ENCODE measurements at regions not wholly inside any gene's neighbourhood (a gene's known extent, or its start where the extent isn't known, plus 50 kb on each side); places are given as distances from the start of the nearest gene placed in this dataset.

GRCh38 chr18:25724121-25724520 lies 366.3 kb downstream of the SS18 start:
- DNase-seq (ENCODE audit: low spot score) = no peak

- DNase-seq (ENCODE audit: low spot score) = no peak
Measured at GRCh38 chr18:25713103-25713502, 361.1 kb upstream of the ZNF521 start.

DNA sequence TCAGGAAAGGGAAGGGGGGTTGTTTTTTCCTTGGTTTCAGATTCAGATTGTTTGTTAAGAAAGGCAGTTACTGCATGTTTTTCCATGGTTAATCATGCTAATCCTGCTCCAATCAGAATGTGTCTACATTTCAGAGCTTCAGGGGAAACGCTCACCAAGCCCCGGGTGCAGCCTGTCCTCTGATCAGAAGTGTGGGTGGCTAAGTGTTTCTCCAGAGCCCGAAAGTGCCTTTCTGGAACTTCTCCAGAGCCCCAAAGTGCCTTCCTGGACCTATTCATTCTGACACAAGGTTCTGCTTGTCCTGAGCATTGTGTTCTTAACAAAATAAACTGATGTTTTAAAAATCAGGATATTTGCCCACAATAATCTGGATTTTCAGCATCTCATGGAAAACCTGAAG lies 359.0 kb upstream of the ZNF521 start:
- no peak for DNase-seq (ENCODE audit: low spot score)

- DNase-seq (ENCODE audit: low spot score) = no peak
Measured at GRCh38 chr18:25705650-25706049, 353.7 kb upstream of the ZNF521 start.

- no peak for DNase-seq (ENCODE audit: low spot score)
Measured at GRCh38 chr18:25704494-25704893, 352.5 kb upstream of the ZNF521 start.

DNA sequence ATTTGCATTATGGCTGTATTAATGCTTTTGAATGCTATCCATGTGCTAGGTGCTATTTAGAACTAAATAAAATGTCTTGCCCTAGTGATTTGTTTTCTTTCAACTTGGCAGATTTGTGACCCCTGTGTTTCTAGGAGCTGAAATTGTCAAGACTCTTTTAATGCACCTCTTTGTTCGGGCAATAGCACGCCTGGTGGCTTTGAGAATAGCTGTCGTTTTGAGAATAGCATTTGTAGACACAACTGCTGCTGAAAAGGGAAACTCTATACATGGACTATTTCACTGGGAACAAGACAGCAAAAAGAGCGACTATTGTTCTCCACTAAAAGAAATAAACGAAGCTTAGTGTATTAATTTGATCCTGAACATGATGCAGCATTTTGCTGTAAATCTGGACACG lies 352.1 kb upstream of the ZNF521 start:
- no peak for DNase-seq (ENCODE audit: low spot score)

DNA sequence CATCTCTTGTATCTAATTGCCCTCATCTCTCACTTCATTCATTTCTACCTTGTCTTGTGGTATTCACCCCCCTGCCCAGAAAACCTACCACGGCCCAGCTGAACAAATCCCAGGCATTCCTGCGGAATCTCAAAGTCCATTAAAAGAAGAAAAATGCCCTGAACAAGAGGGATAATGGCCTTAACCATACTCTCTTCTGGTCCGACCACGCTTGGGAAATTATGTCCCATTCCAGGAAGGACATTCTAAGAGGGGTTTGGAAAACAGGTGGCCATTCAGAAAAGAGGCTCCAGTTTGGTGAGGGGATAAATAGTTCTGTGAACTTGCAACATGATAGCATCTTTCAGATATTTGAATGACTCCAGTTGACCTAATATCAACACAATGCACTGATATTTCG lies 349.9 kb upstream of the ZNF521 start:
- DNase-seq (ENCODE audit: low spot score) = no peak

DNA sequence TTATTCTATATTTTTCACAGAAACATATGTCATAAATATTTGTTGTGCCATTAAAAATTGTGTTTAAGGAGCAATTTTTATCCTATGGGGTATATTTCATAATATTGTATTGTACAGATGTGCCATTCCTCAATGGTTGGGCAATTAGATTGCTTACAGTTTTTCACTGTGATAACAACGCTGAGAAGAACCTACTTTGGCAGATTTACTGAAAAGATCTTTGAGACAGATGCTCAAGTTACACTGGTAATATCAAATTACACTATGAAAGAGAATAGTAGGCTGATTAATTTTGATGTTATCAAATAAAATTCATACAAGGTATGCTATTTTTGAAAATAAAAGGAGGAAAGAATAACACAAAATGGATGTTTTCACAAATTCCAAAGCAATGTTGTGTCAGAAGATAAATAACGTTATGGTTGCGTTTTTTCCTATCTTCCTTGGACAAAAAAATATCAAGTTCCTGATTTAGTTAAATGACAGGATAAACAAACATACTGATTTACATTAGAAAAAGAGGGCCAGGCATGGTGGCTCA lies 335.1 kb upstream of the ZNF521 start:
- DNase-seq (ENCODE audit: low spot score) = no peak

DNA sequence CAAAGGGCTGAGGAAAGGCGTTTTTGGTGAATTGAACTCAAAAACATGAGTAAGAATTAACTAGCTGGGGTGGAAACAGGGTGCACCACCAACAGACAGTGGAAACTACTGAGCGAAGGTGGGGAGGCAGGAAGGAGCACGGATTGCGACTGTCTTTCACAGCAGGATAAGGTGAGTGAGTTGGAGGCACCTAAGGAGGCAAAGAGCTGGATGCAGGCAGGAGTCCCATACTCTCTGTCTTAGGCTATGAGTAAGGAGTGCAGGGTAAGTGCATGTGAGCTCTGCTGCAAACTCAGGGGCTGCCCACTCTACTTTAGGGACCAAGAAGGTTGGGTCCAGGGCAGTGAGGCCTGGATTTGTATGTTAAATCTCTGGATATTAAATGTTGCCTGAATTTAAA lies 333.1 kb upstream of the ZNF521 start:
- DNase-seq (ENCODE audit: low spot score) = no peak

- DNase-seq (ENCODE audit: low spot score) = no peak
Measured at GRCh38 chr18:25679491-25679890, 327.5 kb upstream of the ZNF521 start.

DNA sequence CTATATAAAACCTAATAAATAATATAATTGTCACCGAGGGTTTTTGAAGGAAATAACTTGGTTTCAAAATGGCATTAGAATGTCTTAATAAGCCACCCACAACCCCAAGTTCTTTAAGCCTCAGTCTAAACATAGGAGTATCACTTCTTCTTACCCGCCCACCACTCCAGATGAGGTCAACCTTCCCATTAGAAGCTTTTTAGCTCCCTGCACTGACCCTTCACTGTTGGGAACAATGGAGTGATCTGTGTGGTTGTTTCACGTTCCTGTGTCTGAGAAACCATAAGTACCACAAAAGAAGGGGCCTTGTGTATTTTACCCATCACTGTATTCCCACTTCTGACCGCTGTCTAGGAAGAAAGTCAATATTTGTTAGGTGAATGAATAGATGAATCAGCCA lies 326.3 kb upstream of the ZNF521 start:
- DNase-seq (ENCODE audit: low spot score) = no peak

DNA sequence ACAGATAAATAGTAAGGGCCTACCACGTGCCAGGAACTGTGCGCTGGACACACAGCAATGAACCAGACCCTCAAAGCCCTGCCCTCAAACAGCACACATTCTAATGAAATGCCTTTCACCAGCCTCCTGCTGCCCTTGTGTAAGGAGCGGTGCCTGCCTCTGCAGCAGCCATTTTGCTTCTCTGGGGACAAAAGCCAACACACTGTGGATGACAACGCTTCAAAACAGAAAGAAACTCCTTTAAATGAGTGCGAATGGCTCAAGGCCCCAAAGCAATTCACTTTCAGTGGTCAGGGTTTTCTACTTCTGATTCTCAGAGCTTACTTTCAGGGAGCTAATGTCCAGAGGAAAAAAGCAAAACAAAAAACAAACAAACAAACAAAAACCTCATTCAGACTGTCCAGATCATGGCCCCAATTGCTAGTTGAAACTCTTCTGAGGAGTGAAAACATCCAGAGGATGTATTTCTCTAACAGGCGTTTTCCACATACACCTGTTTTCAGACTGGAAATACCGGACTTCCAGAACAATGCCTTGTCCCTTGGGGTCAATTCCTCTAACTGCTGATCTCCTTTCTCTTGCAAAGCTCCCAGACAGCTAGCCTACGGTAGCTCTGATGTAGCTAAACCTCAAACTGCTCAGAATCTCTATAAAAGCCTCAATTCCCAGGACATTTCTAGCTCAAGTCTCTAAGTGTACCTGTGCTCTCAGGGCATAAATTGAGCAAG lies 323.3 kb upstream of the ZNF521 start:
- DNase-seq (ENCODE audit: low spot score) = no peak

DNA sequence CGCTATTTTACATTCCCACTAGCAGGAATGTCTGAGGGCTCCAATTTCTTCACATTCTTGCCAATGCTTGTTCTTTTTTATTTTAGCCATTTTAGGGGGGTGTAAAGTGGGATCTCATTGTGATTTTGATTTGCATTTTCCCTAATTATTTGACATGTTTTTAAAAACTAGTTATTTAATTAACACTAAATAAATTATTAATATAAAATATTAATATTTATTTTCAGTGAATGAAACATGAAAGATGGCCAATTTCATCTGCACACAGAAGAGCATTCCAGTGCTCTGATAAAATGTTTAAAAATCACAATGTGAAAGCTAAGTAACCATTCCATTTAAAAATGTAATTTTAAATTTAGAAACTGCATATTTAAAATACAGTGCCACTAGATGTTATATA lies 322.2 kb upstream of the ZNF521 start:
- no peak for DNase-seq (ENCODE audit: low spot score)

DNA sequence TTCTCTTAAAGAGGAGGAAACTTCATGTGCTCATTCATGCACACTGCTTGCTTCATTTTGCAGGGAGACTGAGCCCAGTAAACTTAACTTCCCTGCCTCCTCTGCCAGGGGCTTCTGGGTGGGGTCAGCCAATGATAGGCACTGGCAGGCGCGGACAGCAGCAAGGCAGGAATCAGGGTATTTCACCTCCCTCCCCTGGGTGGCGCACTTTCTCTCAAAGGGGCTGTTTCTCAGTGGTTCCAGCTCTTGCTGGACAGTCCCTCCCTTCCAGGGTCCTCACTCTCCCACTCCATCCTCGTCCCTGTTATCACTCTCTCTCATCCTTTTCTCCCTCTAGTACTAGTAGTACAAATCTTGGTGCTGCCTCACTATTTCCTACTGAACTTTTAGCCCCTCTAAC lies 320.5 kb upstream of the ZNF521 start:
- DNase-seq (ENCODE audit: low spot score) = no peak

DNA sequence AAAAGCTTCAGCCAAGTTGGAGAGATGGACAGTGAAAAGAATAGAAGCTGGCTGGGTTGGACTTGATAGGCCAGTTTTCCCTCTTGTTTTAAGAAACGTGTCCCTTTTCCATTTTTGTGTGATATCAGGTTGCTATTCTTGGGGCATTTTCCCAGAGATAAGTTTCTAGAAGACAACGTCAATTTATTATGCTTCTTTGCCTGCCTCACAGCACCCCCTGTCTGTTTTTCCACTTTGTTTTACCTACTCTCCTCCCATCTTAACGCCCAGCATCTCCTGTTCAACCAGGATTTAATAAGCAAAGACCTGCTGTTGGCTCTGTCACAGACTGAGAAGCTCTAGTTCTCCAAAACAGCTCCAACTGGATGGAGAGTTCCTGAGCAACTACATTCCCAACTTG lies 317.8 kb upstream of the ZNF521 start:
- DNase-seq (ENCODE audit: low spot score) = no peak

GRCh38 chr18:25662272-25662671 lies 310.3 kb upstream of the ZNF521 start:
- no peak for DNase-seq (ENCODE audit: low spot score)

DNA sequence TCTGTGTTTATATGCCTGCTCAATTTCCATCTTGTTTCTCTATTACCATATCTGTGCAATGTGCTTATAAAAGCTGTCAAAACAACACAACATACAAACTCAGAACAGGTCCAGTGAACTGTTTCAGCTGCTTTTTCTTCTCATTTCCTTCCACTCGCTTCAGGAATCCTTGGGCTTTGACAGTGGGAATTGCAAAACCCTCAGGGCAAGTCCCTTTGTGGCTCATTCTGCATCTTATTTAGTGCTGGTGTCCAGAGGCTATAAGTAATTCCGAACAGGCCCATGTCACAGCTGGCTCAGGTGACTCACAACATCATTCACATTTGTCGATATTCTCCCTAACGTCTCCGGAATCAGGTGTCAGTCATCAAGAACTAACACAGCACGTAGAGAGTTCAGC lies 309.9 kb upstream of the ZNF521 start:
- no peak for DNase-seq (ENCODE audit: low spot score)

- no peak for DNase-seq (ENCODE audit: low spot score)
Measured at GRCh38 chr18:25659541-25659940, 307.6 kb upstream of the ZNF521 start.

DNA sequence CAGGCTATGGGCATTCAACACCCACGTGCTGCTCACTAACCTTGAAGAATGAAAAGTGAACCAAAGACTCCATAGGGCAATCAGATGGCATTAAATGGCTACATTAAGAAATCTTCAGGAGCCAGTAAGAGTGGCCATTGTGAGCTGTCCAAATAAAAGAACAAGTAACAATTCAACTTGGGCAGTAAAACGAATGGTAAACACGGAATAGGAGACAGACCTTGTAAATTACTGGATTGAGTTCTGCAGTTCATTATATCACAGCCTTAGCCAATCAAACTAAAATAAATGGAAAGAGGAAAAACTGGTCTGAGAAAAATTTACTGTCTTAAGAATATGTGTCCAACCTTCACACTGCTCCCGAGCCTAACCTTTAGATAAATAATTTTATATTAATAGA lies 306.5 kb upstream of the ZNF521 start:
- no peak for DNase-seq (ENCODE audit: low spot score)

- no peak for DNase-seq (ENCODE audit: low spot score)
Measured at GRCh38 chr18:25651553-25651952, 299.6 kb upstream of the ZNF521 start.

- no peak for DNase-seq (ENCODE audit: low spot score)
Measured at GRCh38 chr18:25650201-25650941, 298.4 kb upstream of the ZNF521 start.

GRCh38 chr18:25648716-25649260 lies 296.8 kb upstream of the ZNF521 start:
- no peak for DNase-seq (ENCODE audit: low spot score)

GRCh38 chr18:25647404-25647803 lies 295.4 kb upstream of the ZNF521 start:
- no peak for DNase-seq (ENCODE audit: low spot score)

All from A172 (cell line).